ENCODE measurements at regions not wholly inside any gene's neighbourhood (a gene's known extent, or its start where the extent isn't known, plus 50 kb on each side); places are given as distances from the start of the nearest gene placed in this dataset.
"Not testable (repeated sequence)": the region's sequence is repeated elsewhere in the genome, so short reads cannot be mapped to it uniquely, and the experiment has no call there.

DNA sequence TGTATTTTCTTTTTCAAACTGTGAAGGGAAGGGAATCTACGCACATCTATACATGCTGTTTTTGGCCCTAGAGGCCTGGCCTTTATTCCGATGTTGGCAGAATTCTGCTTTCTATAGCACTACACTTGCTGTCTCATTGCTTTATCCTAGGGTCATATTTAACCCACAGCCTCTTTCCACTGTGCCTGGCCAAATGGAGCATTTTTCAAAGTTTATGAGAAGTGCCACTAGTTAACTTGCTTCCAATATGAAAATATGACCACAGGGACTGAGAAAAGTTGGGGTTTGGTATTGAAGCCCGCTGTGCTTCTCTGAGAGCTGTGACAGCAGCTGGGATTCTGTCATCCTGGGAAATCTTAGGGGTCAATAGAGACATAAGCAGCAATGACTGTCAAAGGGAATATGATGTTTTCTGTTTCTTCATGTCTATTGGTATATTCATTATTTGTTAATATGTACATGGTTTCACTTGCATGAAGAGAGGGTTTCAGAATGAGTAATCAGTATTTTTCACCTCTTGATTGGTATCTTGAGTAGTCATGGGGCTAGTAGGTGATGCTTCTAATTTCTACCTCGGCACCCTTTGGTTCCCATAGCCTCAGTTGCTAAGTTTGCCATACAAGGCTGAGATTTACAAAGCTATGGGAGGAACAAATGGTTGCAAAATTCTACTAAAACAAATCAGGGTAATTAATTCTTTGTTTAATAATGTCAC, 275.8 kb upstream of the RBMS3 start:
- DNase-seq (ENCODE audit: low read depth in 4 of 4, low spot score in 3 of 4), result no peak

DNA sequence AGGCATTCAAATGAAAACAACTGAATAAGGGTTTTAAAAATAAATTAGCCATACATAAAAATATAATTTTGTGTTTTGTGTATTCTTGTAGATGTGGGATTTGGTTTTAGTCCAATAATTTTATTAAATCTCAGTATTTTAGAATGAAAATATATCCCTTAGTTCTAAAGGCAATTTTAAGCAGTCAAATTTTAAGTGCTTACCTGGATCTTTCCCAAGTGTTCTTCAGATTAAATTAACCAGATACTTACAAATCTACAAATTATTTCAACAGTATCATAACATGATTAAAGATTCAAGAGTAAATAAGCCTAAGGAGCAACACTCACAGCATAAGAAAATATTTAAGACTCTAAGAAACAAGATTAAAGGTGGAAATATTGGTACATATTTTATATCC, 275.0 kb upstream of the RBMS3 start:
- no peak for DNase-seq (ENCODE audit: low read depth in 4 of 4, low spot score in 3 of 4)

DNA sequence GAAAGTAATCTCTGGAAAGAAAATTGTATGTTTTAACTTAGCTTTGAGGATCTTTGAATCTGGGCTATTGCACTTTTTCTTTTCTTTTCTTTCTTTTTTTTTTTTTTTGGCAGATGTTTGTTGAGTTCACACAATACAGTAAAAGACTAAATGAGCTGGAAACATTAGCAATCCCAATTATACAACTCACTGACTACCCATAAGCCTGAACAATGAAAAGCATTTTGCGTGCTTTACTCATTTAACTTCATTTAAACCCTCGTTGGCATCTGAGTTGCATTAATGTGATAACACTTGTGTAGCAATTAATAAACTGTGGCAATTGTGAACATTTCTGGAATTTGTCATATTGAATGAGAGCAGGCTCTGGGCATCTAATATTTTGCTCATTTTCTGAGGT, 269.4 kb upstream of the RBMS3 start:
- no peak for DNase-seq (ENCODE audit: low read depth in 4 of 4, low spot score in 3 of 4)

DNA sequence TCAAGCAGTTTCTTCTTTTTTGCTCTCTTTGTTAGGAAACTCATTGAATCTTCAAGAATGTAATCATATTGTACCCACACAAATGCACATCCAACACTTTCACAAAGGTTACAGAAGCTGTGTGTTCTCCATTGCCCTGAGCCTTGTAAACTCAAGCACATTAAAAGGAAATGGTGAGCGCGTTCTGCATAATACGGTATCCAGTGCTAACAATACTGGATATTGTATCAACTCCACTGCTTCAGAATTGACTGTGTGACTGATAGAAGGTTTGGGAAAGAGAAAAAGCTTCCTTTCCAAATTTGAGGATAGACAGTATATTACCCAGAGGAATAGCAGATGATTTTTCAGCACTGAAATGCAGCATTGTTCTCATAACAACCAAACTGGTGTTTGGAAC, 268.9 kb upstream of the RBMS3 start:
- no peak for DNase-seq (ENCODE audit: low read depth in 4 of 4, low spot score in 3 of 4)

DNA sequence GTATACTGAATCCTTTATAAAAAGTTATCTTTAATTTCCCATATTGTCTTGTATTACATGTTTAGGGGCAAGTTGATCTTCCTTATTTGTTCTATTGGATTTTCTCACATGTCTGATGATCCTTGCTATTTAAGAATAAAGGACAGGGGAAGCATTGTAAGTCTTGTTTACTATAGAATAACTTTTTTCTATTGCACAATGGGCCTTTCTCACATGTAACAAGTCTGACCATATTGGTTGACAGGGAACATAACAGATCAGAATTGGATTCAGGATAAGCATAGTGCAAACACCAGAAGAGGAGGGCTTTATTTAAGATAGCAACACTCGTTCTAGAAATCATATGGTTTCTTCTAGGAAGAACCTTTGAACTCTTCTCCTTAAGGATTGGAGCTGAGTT, 257.9 kb upstream of the RBMS3 start:
- DNase-seq (ENCODE audit: low read depth in 4 of 4, low spot score in 3 of 4), result no peak

DNA sequence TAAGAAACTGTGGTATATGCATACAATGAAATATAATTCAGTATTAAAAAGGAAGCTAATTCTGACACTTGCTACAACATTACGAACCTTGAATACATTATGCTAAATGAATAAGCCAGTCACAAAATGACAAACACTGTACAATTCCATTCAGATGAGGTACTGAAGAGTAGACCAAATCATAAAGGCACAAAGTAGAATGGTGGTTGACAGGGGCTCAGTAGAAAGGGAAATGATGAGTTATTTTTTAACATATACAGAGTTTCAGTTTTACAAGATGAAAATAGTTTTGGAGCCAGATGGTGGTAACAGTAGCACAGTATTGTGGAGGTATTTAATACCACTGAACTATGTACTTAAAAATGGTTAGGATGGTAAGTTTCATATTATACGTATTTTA, 254.6 kb upstream of the RBMS3 start:
- no peak for DNase-seq (ENCODE audit: low read depth in 4 of 4, low spot score in 3 of 4)

DNA sequence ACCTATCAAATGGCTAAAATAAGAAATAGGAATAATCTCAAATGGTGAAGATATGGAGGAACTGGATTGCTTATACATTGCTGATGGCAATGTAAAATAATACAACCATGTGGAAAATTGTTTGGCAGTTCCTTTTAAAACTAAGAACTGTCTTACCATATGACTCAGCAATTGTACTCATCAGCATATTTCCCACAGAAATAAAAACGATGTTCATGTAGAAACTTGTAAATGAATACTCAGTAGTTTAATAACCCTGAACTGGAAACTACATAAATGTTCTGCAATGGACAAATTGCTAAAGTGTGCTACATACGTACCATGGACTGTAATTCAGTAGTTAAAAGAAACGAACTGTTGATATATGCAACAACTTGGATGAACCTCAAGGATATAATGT, 253.9 kb upstream of the RBMS3 start:
- DNase-seq (ENCODE audit: low read depth in 4 of 4, low spot score in 3 of 4), result no peak

DNA sequence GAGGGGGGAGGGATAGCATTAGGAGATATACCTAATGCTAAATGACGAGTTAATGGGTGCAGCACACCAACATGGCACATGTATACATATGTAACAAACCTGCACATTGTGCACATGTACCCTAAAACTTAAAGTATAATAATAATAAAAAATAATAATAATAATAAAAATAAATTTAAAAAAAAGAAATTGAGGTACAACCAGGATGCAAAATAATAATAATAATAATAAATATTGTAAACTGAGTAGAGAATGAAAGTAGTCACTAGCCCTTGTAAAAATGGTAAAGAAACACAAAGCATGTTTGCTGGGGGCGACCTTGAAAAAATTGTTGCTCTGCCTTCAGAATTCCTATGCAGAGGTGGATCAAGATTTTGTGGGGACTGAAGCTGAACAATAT, 249.7 kb upstream of the RBMS3 start:
- not testable (repeated sequence) for DNase-seq (ENCODE audit: low read depth in 4 of 4, low spot score in 3 of 4)

DNA sequence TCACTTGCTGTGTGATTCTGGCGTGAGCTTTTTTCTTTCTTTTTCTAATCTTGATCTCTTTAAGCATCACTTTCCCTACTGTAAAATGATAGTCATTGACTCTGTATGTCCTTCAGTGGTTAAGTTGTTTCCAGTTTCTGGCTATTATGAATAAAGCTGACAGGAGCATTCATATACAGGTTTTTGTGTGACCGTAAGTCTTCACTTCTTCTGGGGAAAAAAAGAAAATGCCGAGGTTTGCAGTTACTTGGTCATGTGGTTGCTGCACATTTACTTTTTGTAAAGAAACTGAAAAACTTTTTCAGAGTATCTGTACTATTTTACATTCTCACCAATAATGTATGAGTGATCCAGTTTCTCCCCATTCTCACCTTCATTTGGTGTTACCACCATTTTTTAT, 247.4 kb upstream of the RBMS3 start:
- DNase-seq (ENCODE audit: low read depth in 4 of 4, low spot score in 3 of 4), result no peak

DNA sequence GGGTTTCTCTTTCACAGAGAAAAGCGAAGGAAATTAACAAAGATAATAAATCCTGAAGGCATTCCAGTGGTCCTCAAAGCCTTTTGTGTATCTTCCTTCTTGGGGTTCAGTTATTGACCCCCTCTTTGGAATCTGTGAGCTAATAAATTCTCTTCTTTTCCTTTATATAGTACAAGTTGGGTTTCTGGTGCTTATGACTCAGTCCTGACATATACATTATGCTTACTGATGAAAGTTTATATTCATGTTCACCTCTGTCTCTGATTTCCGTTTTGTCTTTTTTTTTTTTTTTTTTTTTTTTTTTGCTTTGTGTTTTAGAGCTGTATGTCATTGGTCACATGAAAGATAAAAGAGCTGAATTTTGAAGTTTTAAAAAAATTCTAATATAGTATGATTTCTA, 230.7 kb upstream of the RBMS3 start:
- DNase-seq (ENCODE audit: low read depth in 4 of 4, low spot score in 3 of 4), result no peak

DNA sequence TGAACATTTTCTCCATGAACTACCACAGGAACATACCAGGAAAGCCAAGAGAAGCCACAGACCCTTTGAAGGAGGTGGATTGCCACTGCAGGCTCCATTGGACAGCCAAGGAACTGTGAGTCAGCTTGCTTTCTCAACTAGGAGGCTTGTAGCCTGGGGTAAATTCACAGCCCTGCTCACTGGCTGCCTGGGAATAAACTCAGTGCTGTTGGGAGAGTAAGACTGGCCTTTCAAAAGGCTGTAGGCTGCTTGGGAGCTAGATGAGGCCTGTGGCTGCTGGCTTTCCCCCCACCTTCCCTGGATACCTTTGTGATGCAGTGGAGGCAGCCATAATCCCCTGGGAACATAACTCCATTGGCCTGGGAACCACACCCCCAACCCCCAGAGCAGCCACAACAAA, 223.5 kb upstream of the RBMS3 start:
- no peak for DNase-seq (ENCODE audit: low read depth in 4 of 4, low spot score in 3 of 4)

DNA sequence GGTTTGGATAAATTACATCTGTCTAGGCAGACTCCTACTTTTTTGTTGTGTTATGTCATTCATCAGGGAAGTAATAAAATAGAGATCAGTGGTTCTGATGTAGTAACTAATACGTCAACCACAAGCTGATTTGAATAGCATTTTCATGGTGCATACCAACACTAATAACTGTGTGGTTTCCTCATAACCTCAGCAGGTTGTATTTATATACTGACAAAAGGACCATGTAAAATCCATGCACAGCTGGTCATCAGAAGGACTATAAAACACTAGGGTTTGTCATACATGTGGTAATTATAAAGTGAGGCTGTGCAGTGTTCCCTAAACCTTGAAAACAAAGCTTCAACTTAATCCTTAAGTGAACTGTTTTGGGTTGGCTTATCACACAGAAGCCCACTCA, 216.8 kb upstream of the RBMS3 start:
- no peak for DNase-seq (ENCODE audit: low read depth in 4 of 4, low spot score in 3 of 4)

DNA sequence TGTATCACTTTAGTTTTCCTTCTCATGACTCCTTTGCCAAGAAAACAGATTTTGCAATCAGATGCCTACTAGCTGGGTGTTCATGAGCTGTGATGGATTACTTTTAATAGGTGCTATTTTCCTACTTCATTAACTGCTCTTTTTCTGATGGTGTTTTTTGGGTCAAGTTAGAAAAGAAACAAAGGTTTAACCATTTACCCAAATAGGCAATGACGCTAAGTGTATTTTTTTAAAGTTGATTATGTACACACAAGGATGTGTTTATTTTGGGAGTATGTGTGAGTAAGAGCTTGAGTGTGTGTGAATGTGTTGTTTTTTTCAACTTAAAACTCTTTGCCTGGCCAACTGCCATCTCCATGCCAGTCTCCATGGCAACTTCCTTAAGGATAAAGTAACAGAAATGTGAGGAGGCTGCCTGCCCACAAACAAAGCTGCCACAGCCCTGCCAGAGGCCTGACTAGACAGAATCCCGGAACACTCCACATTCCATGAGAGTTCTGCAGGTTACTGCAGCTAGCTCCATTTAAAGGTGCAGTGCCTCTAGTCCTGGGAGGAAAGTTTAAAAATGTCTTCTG, 215.6 kb upstream of the RBMS3 start:
- peak; percentile 62 to 81 (median 64) for DNase-seq (ENCODE audit: low read depth in 4 of 4, low spot score in 3 of 4)

DNA sequence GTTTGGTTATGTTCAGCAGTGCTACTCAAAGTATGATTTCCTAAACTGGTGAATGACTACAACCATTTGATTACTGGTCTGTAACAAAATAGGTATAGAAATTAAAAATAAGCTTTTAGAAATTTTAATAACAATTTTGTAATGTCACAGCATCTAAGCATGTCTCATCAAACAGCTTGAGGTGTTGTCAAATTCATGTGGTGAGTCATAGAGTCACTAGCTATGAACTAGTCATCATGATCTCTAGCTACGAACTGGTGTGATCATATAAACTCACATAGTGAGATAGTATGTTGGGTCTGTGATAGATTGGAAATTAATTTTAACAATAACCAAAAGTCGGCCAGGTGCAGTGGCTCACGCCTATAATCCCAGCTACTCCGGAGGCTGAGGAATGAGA, 213.9 kb upstream of the RBMS3 start:
- DNase-seq (ENCODE audit: low read depth in 4 of 4, low spot score in 3 of 4), result no peak

DNA sequence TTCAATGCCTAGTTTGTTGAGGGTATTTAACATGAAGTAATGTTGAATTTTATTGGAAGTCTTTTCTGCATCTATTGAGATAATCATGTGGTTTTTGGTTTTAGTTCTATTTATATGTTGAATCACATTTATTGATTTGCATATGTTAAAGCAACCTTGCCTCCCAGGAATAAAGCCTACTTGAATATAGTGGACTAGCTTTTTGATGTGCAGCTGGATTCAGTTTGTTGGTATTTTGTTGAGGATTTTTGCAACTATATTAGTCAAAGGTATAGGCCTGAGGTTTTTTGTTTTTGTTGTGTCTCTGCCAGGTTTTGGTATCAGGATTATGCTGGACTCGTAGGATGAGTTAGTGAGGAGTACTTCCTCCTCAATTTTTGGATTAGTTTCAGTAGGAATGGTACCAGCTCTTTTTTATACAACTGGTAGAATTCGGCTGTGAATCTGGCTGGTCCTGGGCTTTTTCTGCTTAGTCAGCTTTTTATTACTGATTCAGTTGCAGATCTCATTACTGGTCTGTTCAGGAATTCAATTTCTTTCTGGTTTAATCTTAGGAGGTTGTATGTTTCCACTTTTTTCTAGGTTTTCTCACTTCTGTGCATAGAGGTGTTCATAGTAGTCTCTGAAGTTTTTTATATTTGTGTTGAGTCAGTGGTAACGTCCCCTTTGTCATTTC, 209.8 kb upstream of the RBMS3 start:
- no peak for DNase-seq (ENCODE audit: low read depth in 4 of 4, low spot score in 3 of 4)

DNA sequence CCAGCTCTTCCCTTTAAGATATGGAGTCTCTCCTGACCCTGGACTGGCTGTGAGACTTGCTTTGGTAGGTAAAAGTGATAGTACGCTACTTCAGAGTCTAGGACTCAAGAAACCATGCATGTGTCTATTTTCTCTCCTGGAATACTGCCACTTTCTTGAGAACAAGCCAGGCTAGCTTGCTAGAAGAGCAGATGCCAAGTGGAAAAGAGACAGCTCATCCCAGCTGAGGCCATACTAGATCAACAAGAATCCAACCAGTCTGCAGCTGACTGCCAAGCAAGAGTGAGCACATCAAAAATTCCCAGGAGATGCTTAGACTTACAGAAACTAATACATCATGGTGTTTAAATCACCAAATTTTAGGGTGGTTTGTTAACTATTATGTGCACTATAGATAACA, 208.3 kb upstream of the RBMS3 start:
- DNase-seq (ENCODE audit: low read depth in 4 of 4, low spot score in 3 of 4), result no peak

DNA sequence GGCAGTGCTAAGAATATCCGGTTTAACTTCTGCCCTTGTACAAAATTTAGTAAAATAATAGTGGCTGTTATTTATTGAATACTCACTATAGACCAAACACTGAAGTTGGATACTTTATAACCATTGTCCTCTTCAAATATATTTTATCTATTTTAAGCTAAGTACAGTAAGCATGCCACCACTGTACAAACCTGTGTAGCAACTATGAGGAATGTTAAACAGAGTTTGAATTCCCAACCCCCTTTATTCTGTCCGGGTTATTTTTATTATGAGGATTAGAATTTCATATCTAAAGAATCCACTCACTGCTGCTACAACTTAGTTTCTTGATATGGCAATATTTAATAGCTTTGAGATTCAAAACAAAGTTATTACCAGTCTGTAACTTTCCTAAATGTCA, 203.5 kb upstream of the RBMS3 start:
- DNase-seq (ENCODE audit: low read depth in 4 of 4, low spot score in 3 of 4), result no peak

DNA sequence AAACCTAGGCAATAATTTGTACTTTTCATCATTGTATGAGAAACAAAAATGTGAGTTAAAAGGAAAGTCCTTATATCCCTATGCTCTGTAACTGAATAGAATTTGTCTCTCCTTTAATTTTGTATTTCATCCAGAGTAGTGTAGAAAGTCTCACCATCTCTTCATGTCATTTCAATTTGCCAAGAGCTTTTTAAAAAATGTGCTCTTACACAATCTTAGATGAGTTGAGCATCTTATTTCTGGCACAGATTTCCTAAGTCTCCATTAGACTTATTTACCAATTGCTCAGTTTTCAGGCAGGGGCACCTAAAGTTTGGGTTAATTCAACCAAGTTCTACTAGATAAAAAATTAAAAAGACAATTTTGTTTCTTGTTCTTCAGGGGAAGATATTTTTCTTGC, 201.5 kb upstream of the RBMS3 start:
- DNase-seq (ENCODE audit: low read depth in 4 of 4, low spot score in 3 of 4), result no peak

DNA sequence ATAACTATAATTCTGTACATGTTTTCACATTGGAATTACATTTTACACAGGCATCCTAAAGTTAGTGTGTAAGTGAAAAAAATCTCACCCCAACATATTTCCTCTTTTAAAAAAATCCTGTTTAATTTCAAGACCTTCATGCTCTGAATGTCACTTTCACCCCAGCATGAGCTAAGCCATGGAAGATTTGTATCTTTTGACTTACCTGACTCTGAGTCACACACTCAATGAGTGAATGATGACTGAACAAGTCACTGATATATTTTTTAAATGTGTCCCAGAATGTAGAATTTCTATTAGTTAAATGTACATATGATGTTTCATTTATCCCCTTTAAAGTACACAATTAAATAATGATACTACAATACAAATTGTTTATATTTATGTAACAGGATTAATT, 199.9 kb upstream of the RBMS3 start:
- DNase-seq (ENCODE audit: low read depth in 4 of 4, low spot score in 3 of 4), result no peak

DNA sequence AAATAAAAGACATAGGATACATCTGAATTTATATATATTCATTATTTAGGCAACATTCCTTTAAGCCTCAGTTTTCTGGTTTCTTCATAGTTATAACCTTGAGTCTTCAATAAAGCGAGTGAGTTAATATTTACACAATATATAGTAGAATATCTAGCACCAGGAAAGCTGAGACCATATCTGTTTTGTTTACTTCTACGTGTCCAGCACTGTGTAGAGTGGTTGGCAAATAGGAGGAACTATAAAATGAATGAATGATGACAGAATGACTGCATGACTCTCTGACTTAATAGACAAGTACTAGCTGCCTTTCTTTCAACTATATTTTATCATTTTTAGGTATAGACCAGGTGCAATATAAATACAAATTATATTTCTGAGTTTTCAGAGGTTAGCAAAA, 197.8 kb upstream of the RBMS3 start:
- DNase-seq (ENCODE audit: low read depth in 4 of 4, low spot score in 3 of 4), result no peak

DNA sequence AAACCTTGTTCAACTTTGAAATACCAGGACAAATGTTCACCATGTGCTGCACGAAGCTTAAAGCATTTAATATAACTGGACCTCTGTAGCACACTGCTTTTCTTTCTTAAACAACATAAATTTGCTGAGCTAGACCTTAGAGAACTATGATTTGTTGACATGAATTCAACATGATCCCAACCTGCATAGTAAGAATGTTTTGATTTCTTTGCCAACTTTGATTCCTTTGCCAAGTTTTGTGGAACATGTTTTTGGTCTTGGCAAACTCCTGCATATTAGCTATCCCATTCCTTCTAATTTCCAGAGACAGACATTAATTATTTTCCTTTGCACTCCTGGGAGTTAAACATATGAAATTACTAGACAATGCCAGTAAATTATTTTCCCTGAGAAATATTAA, 197.2 kb upstream of the RBMS3 start:
- no peak for DNase-seq (ENCODE audit: low read depth in 4 of 4, low spot score in 3 of 4)

DNA sequence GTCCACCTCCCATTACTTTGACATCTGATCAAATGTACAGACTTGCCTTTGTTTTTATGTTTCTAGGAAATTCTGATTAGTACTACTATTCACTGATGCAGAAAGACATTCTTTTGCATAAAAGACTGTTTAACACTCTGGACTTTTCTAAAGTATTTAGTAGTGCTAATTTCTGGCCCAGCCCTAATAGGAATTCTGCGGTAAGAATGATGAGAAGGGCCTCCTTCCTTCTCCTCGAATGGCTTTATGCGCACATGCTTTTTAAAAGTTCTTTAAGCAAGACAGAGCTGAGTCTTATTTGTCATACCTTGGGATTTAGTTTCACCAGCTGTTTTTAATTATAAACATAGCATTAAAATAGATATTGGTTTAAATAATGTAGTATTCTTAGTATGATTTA, 192.3 kb upstream of the RBMS3 start:
- DNase-seq (ENCODE audit: low read depth in 4 of 4, low spot score in 3 of 4), result no peak

Data from left renal pelvis (tissue), 4 donors.